ENCODE measurements at regions not wholly inside any gene's neighbourhood (a gene's known extent, or its start where the extent isn't known, plus 50 kb on each side); places are given as distances from the start of the nearest gene placed in this dataset.

GRCh38 chr13:112007191-112007590 is 59.8 kb upstream of the SOX1 start:
- DNase-seq: no peak

- no peak for DNase-seq
Observed at GRCh38 chr13:112010714-112011113, 56.2 kb upstream of the SOX1 start.

- no peak for DNase-seq
Observed at GRCh38 chr13:112012016-112012704, 54.8 kb upstream of the SOX1 start.

DNA sequence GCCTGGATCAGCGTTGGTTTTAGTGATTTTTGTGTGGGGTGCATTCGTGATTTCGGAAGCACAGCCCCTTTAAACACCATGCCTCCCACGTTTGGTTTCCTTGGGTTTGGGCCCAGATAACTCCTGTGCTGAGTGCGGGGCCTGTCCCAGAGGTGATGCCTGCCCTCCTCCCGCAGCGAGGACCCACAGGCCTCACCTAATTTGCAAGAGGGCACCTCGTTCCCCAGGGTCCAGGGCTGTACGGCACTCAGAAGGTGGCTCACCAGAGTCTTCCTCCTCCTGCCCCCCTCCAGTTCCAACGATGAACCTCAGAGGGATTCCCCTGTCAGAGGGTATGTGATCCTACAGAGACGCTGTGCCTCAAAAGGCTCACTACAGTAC is 54.3 kb upstream of the SOX1 start:
- no peak for DNase-seq

- no peak for DNase-seq
Observed at GRCh38 chr13:112013665-112014064, 53.3 kb upstream of the SOX1 start.

- no peak for DNase-seq
Observed at GRCh38 chr13:112014857-112015256, 52.1 kb upstream of the SOX1 start.

Measured in NCI-H524 (cell line).